ENCODE measurements at regions not wholly inside any gene's neighbourhood (a gene's known extent, or its start where the extent isn't known, plus 50 kb on each side); places are given as distances from the start of the nearest gene placed in this dataset.
A peak's percentile ranks its signal among the peaks of the same experiment; 100 is the strongest.

DNA sequence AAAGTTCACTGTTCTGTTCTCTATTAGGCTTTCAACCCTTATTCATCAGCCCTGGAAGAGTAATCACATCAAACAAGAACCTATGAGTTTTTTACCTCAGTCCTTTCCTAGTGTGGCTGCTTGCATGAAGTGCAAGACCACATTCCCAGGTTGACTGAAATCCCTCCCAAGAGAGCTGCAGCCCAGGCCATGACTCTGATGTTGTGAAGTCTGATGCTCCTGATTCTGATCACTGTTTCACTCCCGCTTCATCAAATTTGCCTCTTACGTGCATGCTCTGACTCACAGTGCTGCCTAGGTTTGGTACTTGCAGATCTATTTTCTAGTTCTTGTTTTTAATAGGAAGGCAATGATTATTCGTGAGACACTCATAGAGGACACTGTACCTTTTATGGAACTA lies 58.2 kb upstream of the DSEL start:
- H3K27ac ChIP-seq, result 0 out of 2 replicates have a peak overlapping the region, but pooled peaks have one; percentile 4
- no peak for TF ChIP-seq ZFX (IDR thresholded peaks at IDR 0.05; ENCODE audit: borderline replicate concordance)
- TF ChIP-seq, protein P1, sequence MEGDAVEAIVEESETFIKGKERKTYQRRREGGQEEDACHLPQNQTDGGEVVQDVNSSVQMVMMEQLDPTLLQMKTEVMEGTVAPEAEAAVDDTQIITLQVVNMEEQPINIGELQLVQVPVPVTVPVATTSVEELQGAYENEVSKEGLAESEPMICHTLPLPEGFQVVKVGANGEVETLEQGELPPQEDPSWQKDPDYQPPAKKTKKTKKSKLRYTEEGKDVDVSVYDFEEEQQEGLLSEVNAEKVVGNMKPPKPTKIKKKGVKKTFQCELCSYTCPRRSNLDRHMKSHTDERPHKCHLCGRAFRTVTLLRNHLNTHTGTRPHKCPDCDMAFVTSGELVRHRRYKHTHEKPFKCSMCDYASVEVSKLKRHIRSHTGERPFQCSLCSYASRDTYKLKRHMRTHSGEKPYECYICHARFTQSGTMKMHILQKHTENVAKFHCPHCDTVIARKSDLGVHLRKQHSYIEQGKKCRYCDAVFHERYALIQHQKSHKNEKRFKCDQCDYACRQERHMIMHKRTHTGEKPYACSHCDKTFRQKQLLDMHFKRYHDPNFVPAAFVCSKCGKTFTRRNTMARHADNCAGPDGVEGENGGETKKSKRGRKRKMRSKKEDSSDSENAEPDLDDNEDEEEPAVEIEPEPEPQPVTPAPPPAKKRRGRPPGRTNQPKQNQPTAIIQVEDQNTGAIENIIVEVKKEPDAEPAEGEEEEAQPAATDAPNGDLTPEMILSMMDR (IDR thresholded peaks at IDR 0.05), result no peak

DNA sequence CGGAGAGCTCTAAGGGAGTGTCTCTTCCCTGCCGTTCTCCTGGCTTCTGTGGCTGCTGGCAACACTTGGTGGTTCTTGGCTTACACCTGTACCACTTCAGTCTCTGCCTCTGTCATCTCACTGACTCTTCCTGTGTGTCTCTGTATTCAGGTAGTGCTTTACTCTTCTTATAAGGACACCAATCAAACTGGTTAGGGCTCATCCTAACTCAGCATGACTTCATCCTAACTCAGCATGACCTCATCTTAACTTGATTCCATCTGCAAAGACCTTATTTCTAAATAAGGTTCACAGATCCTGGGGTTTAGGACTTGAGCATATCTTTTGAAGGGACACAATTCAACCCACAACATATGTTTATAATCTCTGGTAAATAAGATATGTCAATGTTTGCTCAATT lies 51.6 kb upstream of the DSEL start:
- TF ChIP-seq, protein P1 (IDR thresholded peaks at IDR 0.05), result no peak
- no peak for TF ChIP-seq ZFX (IDR thresholded peaks at IDR 0.05; ENCODE audit: borderline replicate concordance)

More for the DNA sequence above, 51.6 kb upstream of the DSEL start:
- no peak overlapping the region for H3K27ac ChIP-seq
